CD4-positive, alpha-beta T cell (primary cell): ENCODE measurements at regions not wholly inside any gene's neighbourhood (a gene's known extent, or its start where the extent isn't known, plus 50 kb on each side); places are given as distances from the start of the nearest gene placed in this dataset.

Source experiments
- ATAC-seq: fragments of 200-7000 bp; cut with Tn5 transposase; one replicate; pipeline ENCODE4 v1.10.0; 2022; ENCODE audit warnings: mild to moderate bottlenecking; ENCODE audit not compliant: poor library complexity
- CTCF ChIA-PET: fragments of 350-600 bp; sonication (Branson Sonifier 250); formaldehyde crosslinking; loops from one replicate; lab custom pipeline; 2021; ENCODE audit warnings: antibody characterized with exemption, inconsistent platforms; lab: Charles Lee
- POLR2A ChIA-PET: fragments of 350-600 bp; sonication (Branson Sonifier 250); formaldehyde crosslinking; loops from one replicate; lab custom pipeline; 2021; ENCODE audit warnings: antibody characterized with exemption, inconsistent platforms; lab: Charles Lee
- DNase-seq, 14 experiments: peaks; one replicate each; pipeline ENCODE4 v3.0.0-alpha.2; 2013 to 2020; ENCODE audit warnings: mixed read lengths in 2 of 14
- H3K27ac ChIP-seq, 2 donors: one replicate each; pipeline versions ENCODE4 v1.5.1 to v1.7.0; 2013; ENCODE audit warnings: low read length in 2 of 2, low read depth in 1 of 2, mild to moderate bottlenecking in 1 of 2
- H3K27me3 ChIP-seq, 2 experiments: 1 replicate in 1 of 2; 2 replicates in 1 of 2; pipeline versions ENCODE4 v1.6.1 to v1.7.0; 2013; ENCODE audit warnings: low read length in 2 of 2, control low read depth in 1 of 2, mild to moderate bottlenecking in 1 of 2, moderate library complexity in 1 of 2; ENCODE audit not compliant: insufficient read depth in 2 of 2, control insufficient read depth in 1 of 2
- H3K36me3 ChIP-seq: one replicate; pipeline ENCODE4 v1.6.1; 2013; ENCODE audit warnings: low read length, control low read depth; ENCODE audit not compliant: insufficient read depth
- H3K4me1 ChIP-seq: one replicate; pipeline ENCODE4 v1.6.1; 2013; ENCODE audit warnings: low read length, control low read depth; ENCODE audit not compliant: insufficient read depth
- H3K4me3 ChIP-seq: one replicate; pipeline ENCODE4 v1.5.1; 2013; ENCODE audit warnings: mild to moderate bottlenecking, low read length, moderate library complexity
- H3K9me3 ChIP-seq, 2 experiments: 1 replicate in 1 of 2; 2 replicates in 1 of 2; pipeline versions ENCODE4 v1.6.1 to v1.7.0; 2013; ENCODE audit warnings: low read length in 2 of 2, mild to moderate bottlenecking in 2 of 2, control low read depth in 1 of 2, moderate library complexity in 1 of 2; ENCODE audit not compliant: control insufficient read depth in 1 of 2, insufficient read depth in 1 of 2
- H3K27ac Mint-ChIP-seq: one replicate; pipeline ENCODE4 v1.8.0; 2020; ENCODE audit warnings: mixed read lengths
- H3K27me3 Mint-ChIP-seq: one replicate; pipeline ENCODE4 v1.8.0; 2021; ENCODE audit warnings: mixed read lengths
- H3K36me3 Mint-ChIP-seq: one replicate; pipeline ENCODE4 v1.8.0; 2021; ENCODE audit warnings: low read depth, mixed read lengths
- H3K4me1 Mint-ChIP-seq: one replicate; pipeline ENCODE4 v1.8.0; 2021; ENCODE audit warnings: low read depth, mixed read lengths
- H3K4me3 Mint-ChIP-seq: one replicate; pipeline ENCODE4 v1.8.0; 2020; ENCODE audit warnings: mild to moderate bottlenecking, mixed read lengths
- H3K9me3 Mint-ChIP-seq: one replicate; pipeline ENCODE4 v1.8.0; 2020; ENCODE audit warnings: mixed read lengths
- CTCF ChIP-seq: fragments of 200-600 bp; IDR thresholded peaks from one replicate; pipeline ENCODE4 v1.8.0; 2022; ENCODE audit warnings: antibody characterized with exemption, mild to moderate bottlenecking
- intact Hi-C, 2 experiments: fragments of 100-400 bp; cut with DNase I in 1 of 2; cut with micrococcal nuclease in 1 of 2; formaldehyde crosslinking; loops; one replicate each; pipeline versions ENCODE4 v1.15.1 to v1.9.0; 2023 to 2025; cut with DNase I, micrococcal nuclease

- CTCF ChIA-PET: interaction anchor here (1.5 to 3.9 kb wide), 2 partner anchors 24 to 327 kb away, joined by 3 to 42 read pairs; no protein-coding TSS in a partner anchor
- no peak for ATAC-seq
- Mint-ChIP-seq H3K27me3 (peaks cover 53% of the 10 kb centered on the region), H3K36me3 (no peaks in the 10 kb centered on the region), H3K27ac (no peak overlapping the region), H3K4me3 (no peak overlapping the region), H3K9me3 (no peaks in the 10 kb centered on the region), H3K4me1 (no peaks in the 10 kb centered on the region)
- no peak overlapping the region for H3K27ac ChIP-seq
- H3K36me3 ChIP-seq: no peaks in the 10 kb centered on the region
- peaks cover 9 to 39% of the 10 kb centered on the region in 2 experiments for H3K27me3 ChIP-seq
- H3K4me1 ChIP-seq: no peaks in the 10 kb centered on the region
- POLR2A ChIA-PET: no interaction called here
- no peaks in the 10 kb centered on the region for H3K9me3 ChIP-seq
- no peak for DNase-seq
- intact Hi-C loops: loop anchor here in 1 of 2 experiments (10.0 kb wide), 1 partner anchor 691 kb away; no protein-coding TSS in a partner anchor
- no peak overlapping the region for H3K4me3 ChIP-seq
- TF ChIP-seq CTCF: no peak
Measured at GRCh38 chr2:176453784-176454183, 184.5 kb downstream of the MTX2 start.

- Mint-ChIP-seq H3K4me3 (no peak overlapping the region), H3K36me3 (no peaks in the 10 kb centered on the region), H3K27me3 (peaks cover 67% of the 10 kb centered on the region), H3K27ac (no peak overlapping the region), H3K4me1 (no peaks in the 10 kb centered on the region), H3K9me3 (no peaks in the 10 kb centered on the region)
- peak; percentile 84 for TF ChIP-seq CTCF
- Histone ChIP-seq H3K36me3 (no peaks in the 10 kb centered on the region), H3K9me3 (no peaks in the 10 kb centered on the region), H3K4me3 (no peak overlapping the region), H3K4me1 (no peaks in the 10 kb centered on the region), H3K27ac (no peak overlapping the region), H3K27me3 (peaks cover 9 to 47% of the 10 kb centered on the region in 2 experiments)
- ATAC-seq: peak; percentile 76
- POLR2A ChIA-PET: interaction anchor here (0.6 to 1.1 kb wide), 4 partner anchors 18 to 328 kb away, joined by 3 to 8 read pairs (median 3); no protein-coding TSS in a partner anchor
- CTCF ChIA-PET: interaction anchor here (0.6 to 3.9 kb wide), 13 partner anchors 11 to 1087 kb away, joined by 3 to 42 read pairs (median 3); no protein-coding TSS in a partner anchor
- intact Hi-C loops: loop anchor here (1.0 to 10.0 kb wide), 3 partner anchors 313 to 690 kb away; no protein-coding TSS in a partner anchor
- DNase-seq: peak; percentile 54 to 85 (median 72)
Measured at GRCh38 chr2:176454893-176455815, 185.9 kb downstream of the MTX2 start.

- POLR2A ChIA-PET: no interaction called here
Measured at GRCh38 chr2:176455816-176456291, 186.6 kb downstream of the MTX2 start.

More at GRCh38 chr2:176455816-176456291, 186.6 kb downstream of the MTX2 start:
- Mint-ChIP-seq H3K27ac (no peak overlapping the region), H3K27me3 (peaks cover 73% of the 10 kb centered on the region), H3K36me3 (no peaks in the 10 kb centered on the region), H3K4me1 (no peaks in the 10 kb centered on the region), H3K9me3 (no peaks in the 10 kb centered on the region), H3K4me3 (no peak overlapping the region)
- TF ChIP-seq CTCF: no peak
- peak in 1 of 14 experiments; percentile 10 for DNase-seq
- H3K27ac ChIP-seq: no peak overlapping the region
- peaks cover 9 to 47% of the 10 kb centered on the region in 2 experiments for H3K27me3 ChIP-seq
- H3K4me3 ChIP-seq: no peak overlapping the region
- CTCF ChIA-PET: interaction anchor here (1.3 to 3.9 kb wide), 2 partner anchors 10 to 329 kb away, joined by 8 to 42 read pairs; no protein-coding TSS in a partner anchor
- no peaks in the 10 kb centered on the region for H3K4me1 ChIP-seq
- intact Hi-C loops: loop anchor here (1.0 to 10.0 kb wide), 3 partner anchors 314 to 689 kb away; no protein-coding TSS in a partner anchor
- no peaks in the 10 kb centered on the region for H3K36me3 ChIP-seq
- ATAC-seq: no peak
- H3K9me3 ChIP-seq: no peaks in the 10 kb centered on the region
